Kidney epithelial cell (primary cell): ENCODE measurements at regions not wholly inside any gene's neighbourhood (a gene's known extent, or its start where the extent isn't known, plus 50 kb on each side); places are given as distances from the start of the nearest gene placed in this dataset.

Experiments used
- DNase-seq: peaks from one replicate; pipeline ENCODE4 v3.0.0-alpha.2; 2010; ENCODE audit warnings: low read depth
- H3K27me3 ChIP-seq: 2 replicates; pipeline ENCODE4 v1.6.0; 2011; ENCODE audit warnings: low read length; ENCODE audit not compliant: control insufficient read depth, insufficient read depth
- H3K36me3 ChIP-seq: 2 replicates; pipeline ENCODE4 v1.5.1; 2011; ENCODE audit warnings: low read length; ENCODE audit not compliant: control insufficient read depth, insufficient read depth
- H3K4me3 ChIP-seq: 2 replicates; pipeline ENCODE4 v1.5.1; 2011; ENCODE audit warnings: low read depth, mild to moderate bottlenecking, control low read depth, low read length
- CTCF ChIP-seq: IDR thresholded peaks from 2 replicates; pipeline ENCODE4 v1.5.1; 2011; ENCODE audit warnings: mild to moderate bottlenecking, moderate library complexity, low read length, control low read depth, inconsistent platforms; ENCODE audit not compliant: insufficient read depth, poor library complexity, severe bottlenecking

GRCh38 chr10:75302029-75302428 lies 66.3 kb upstream of the COMTD1 start:
- no peak for DNase-seq
- H3K27me3 ChIP-seq: no peaks in the 10 kb centered on the region
- TF ChIP-seq CTCF: no peak
- H3K4me3 ChIP-seq: no peak overlapping the region
- no peaks in the 10 kb centered on the region for H3K36me3 ChIP-seq

- Histone ChIP-seq H3K4me3 (no peak overlapping the region), H3K27me3 (no peaks in the 10 kb centered on the region), H3K36me3 (no peaks in the 10 kb centered on the region)
- TF ChIP-seq CTCF: no peak
- no peak for DNase-seq
Observed at GRCh38 chr10:75297021-75297599, 61.4 kb upstream of the COMTD1 start.

GRCh38 chr10:75295868-75296441 lies 60.2 kb upstream of the COMTD1 start:
- no peaks in the 10 kb centered on the region for H3K36me3 ChIP-seq
- no peaks in the 10 kb centered on the region for H3K27me3 ChIP-seq
- no peak for DNase-seq
- TF ChIP-seq CTCF: no peak
- no peak overlapping the region for H3K4me3 ChIP-seq

DNA sequence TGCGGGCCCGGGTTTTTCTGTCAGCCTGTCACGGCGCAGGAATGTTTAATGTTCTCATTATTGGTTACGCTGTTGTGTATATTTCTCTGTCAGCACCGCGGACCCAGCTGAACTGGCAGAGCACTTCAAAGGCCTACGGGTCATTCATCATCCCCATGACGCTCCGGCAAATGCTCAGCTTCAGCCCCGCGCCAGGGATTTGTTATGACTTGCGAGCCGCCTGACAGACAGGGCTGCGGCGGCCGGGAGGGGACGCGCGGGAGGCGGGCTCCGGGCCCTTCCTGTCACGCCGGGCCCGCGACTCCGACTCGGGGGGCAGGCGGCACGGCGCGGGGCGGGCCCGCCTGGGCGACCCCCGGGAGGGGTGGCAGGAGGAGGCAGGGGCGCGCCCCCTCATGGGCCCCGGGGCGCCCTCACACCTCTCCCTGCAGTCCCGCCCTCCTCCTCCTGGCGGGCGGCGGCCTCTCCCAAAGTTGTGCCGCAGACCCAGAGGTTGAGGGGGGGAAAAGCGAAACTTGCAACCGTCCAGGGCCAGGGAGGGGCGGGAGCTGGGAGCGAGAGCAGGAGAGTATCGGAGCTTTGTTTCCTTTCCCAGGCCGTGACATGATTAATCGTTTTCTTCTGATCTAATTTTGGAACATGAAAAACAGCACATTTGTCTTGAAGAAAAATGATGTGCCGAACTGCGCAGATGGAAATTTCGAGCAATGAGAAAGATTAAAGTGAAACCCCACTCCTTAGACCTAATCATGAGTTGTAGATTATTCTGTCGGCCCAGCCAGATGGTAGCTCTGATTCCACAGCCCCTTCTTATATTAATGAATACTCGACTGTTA lies 59.3 kb upstream of the COMTD1 start:
- peak; percentile 69 for DNase-seq
- TF ChIP-seq CTCF: peak; percentile 18
- H3K4me3 ChIP-seq: peak overlapping the region; percentile 41
- no peaks in the 10 kb centered on the region for H3K36me3 ChIP-seq
- H3K27me3 ChIP-seq: no peaks in the 10 kb centered on the region

DNA sequence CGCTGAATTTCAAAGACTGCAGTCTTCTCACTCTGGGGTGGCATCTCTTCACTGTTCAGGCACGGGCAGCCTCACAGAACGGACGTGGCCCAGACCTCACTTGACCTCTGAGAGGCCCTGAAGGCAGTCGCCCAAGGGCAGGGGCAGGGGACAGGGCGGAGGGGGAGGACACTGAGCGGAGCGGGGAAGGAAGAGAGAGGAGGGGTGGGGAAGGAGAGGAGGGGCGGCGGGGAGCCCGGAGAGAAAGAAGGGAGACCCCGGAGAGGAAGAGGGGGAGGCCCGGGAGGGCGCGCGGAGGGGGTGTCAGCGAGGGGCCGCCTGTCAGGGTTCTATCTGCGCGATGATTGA lies 58.7 kb upstream of the COMTD1 start:
- no peak for DNase-seq
- Histone ChIP-seq H3K4me3 (peak overlapping the region; percentile 41), H3K27me3 (no peaks in the 10 kb centered on the region), H3K36me3 (no peaks in the 10 kb centered on the region)
- no peak for TF ChIP-seq CTCF
